Spleen (tissue), 11 donors: ENCODE measurements at regions not wholly inside any gene's neighbourhood (a gene's known extent, or its start where the extent isn't known, plus 50 kb on each side); places are given as distances from the start of the nearest gene placed in this dataset.

Source experiments
- DNase-seq: peaks from one replicate; pipeline ENCODE4 v3.0.0-alpha.2; 2020
- H3K27ac ChIP-seq, 8 donors: fragments of 200-600 bp; sonication (generic) in 7 of 8; 1 replicate in 4 of 8; 2 replicates in 4 of 8; pipeline versions ENCODE4 v1.5.0 to v1.8.0; 2016 to 2021; ENCODE audit warnings: inconsistent platforms in 4 of 8, mild to moderate bottlenecking in 4 of 8, moderate library complexity in 1 of 8
- H3K27me3 ChIP-seq, 7 donors: fragments of 200-600 bp; sonication (generic) in 6 of 7; replicated peaks in 1 of 7; 1 replicate in 4 of 7; 2 replicates in 3 of 7; pipeline versions ENCODE4 v1.5.0 to v1.8.0; 2016 to 2021; ENCODE audit warnings: inconsistent platforms in 3 of 7, mild to moderate bottlenecking in 1 of 7
- H3K36me3 ChIP-seq, 6 donors: fragments of 200-600 bp; sonication (generic) in 5 of 6; 1 replicate in 4 of 6; 2 replicates in 2 of 6; pipeline versions ENCODE4 v1.5.0 to v1.8.0; 2016 to 2021; ENCODE audit warnings: inconsistent platforms in 2 of 6
- H3K4me1 ChIP-seq, 6 donors: fragments of 200-600 bp; sonication (generic) in 5 of 6; 1 replicate in 3 of 6; 2 replicates in 3 of 6; pipeline versions ENCODE4 v1.5.0 to v1.8.0; 2016 to 2021; ENCODE audit warnings: inconsistent platforms in 3 of 6
- H3K4me3 ChIP-seq, 8 donors: fragments of 200-600 bp; sonication (generic) in 7 of 8; 1 replicate in 4 of 8; 2 replicates in 4 of 8; pipeline versions ENCODE4 v1.5.0 to v1.8.0; 2016 to 2021; ENCODE audit warnings: inconsistent platforms in 4 of 8, mild to moderate bottlenecking in 4 of 8, moderate library complexity in 2 of 8
- H3K9me3 ChIP-seq, 8 donors: fragments of 200-600 bp; sonication (generic) in 7 of 8; 1 replicate in 4 of 8; 2 replicates in 4 of 8; pipeline versions ENCODE4 v1.5.0 to v1.8.0; 2016 to 2021; ENCODE audit warnings: inconsistent platforms in 4 of 8
- POLR2A ChIP-seq, 3 donors: fragments of 450-650 bp; IDR thresholded peaks; one replicate each; pipeline ENCODE4 v1.5.1; 2017; ENCODE audit warnings: antibody characterized with exemption in 3 of 3, mild to moderate bottlenecking in 1 of 3
- POLR2AphosphoS5 ChIP-seq, 3 donors: sonication (generic); formaldehyde crosslinking; IDR thresholded peaks; one replicate each; pipeline ENCODE4 v1.5.1; 2017; ENCODE audit warnings: antibody characterized with exemption in 3 of 3
- WGBS, 5 donors: extraction: QIAGEN DNeasy Blood & Tissue Kit in 3 of 5; methylation state at CpG; one replicate each; pipeline versions ENCODE4 v1.1.5 to v1.1.7; 2013 to 2018; 5-methylcytosine and 5-hydroxymethylcytosine counted together
- intact Hi-C: fragments of 100-400 bp; cut with DNase I; formaldehyde crosslinking; loops from one replicate; pipeline ENCODE4 v1.15.0; 2023; ENCODE audit warnings: low total_unique reads
- TF ChIP-seq, protein P1 (sequence below), 11 experiments: fragments of 200-600 bp in 7 of 11; fragments of 450-650 bp in 4 of 11; sonication (generic) in 4 of 11; IDR thresholded peaks in 8 of 11; conservative IDR thresholded peaks in 3 of 11; 1 replicate in 7 of 11; 2 replicates in 4 of 11; pipeline versions ENCODE4 v1.4.0 to v1.8.0; 2016 to 2021; ENCODE audit warnings: antibody characterized with exemption in 11 of 11, inconsistent platforms in 4 of 11, mild to moderate bottlenecking in 1 of 11
- donor health status: healthy with polysubstance abuse.
- donor health status: DM: no; HTN: no; CAD: no; lungs with moderate emphysema.
- donor health status: DM: no; HTN: no; CAD: no.
- donor health status: Bipolar disorder and iron deficiency.
- donor health status: healthy.
- donor health status: DM: no; HTN: no; CAD: no.
- donor health status: DM: yes; HTN: yes; CAD: no.

DNA sequence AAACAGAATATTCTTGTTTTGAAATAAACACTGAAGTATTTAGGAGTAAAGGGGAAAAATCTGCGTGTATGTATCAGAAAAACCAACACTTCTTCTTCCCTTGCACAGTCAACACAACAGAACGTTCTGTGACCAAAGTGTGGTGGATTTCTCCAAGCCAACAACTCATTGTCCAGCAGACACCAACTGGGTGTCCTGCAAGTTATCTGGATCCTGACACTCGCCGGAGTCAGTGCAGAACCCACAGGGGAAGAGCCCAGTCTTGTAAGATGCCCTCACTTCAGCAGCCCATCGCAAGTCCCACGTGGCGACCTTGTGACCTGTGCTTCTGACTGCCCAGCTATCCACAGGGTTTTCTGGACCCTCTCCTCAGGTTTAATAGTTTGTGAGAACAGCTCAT, 630.7 kb upstream of the ZFP42 start:
- H3K4me1 ChIP-seq = no peaks in the 10 kb centered on the region
- no peak for DNase-seq
- H3K9me3 ChIP-seq = peaks cover 0 to 23% (median 3%) of the 10 kb centered on the region in 8 donors
- intact Hi-C loops = no loop called here
- no peak overlapping the region for H3K27ac ChIP-seq
- WGBS, 5 donors = 78 to 90% (median 87%) methylated on average over 7 of the region's 7 CpGs
- no peaks in the 10 kb centered on the region for H3K36me3 ChIP-seq
- TF ChIP-seq, protein P1, sequence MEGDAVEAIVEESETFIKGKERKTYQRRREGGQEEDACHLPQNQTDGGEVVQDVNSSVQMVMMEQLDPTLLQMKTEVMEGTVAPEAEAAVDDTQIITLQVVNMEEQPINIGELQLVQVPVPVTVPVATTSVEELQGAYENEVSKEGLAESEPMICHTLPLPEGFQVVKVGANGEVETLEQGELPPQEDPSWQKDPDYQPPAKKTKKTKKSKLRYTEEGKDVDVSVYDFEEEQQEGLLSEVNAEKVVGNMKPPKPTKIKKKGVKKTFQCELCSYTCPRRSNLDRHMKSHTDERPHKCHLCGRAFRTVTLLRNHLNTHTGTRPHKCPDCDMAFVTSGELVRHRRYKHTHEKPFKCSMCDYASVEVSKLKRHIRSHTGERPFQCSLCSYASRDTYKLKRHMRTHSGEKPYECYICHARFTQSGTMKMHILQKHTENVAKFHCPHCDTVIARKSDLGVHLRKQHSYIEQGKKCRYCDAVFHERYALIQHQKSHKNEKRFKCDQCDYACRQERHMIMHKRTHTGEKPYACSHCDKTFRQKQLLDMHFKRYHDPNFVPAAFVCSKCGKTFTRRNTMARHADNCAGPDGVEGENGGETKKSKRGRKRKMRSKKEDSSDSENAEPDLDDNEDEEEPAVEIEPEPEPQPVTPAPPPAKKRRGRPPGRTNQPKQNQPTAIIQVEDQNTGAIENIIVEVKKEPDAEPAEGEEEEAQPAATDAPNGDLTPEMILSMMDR (IDR thresholded peaks at IDR 0.05 in 8 of 11, conservative IDR thresholded peaks at IDR 0.05 in 3 of 11) = no peak
- no peak for TF ChIP-seq POLR2A (IDR thresholded peaks at IDR 0.05)
- TF ChIP-seq POLR2AphosphoS5 (IDR thresholded peaks at IDR 0.05) = no peak
- no peak overlapping the region for H3K4me3 ChIP-seq
- H3K27me3 ChIP-seq = no peaks in the 10 kb centered on the region

DNA sequence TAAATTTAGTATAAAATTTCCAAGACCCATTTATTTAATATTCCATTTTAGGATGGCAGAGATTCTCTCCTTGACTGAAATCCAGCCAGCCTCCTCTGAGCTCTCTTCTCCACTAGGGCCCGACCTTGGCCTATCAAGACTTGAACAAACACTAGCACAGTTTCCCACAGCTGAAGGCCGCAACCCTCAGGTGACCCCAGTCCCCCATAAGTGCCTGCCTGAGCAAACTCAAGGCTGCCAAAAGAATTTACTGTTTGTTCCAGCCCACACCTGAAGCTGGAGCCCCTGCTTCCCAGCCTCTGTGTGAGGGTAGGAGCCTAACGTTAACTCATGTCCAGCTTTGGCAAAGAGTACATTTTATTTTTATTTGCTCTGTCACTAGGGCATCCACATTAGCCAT, 629.0 kb upstream of the ZFP42 start:
- Histone ChIP-seq H3K4me3 (no peak overlapping the region), H3K27ac (no peak overlapping the region), H3K27me3 (no peaks in the 10 kb centered on the region), H3K4me1 (no peaks in the 10 kb centered on the region), H3K9me3 (peaks cover 0 to 23% (median 3%) of the 10 kb centered on the region in 8 donors), H3K36me3 (no peaks in the 10 kb centered on the region)
- no peak for DNase-seq
- TF ChIP-seq, protein P1 (IDR thresholded peaks at IDR 0.05 in 8 of 11, conservative IDR thresholded peaks at IDR 0.05 in 3 of 11) = no peak
- TF ChIP-seq POLR2A (IDR thresholded peaks at IDR 0.05) = no peak
- intact Hi-C loops = no loop called here
- 77 to 97% (median 87%) methylated on average over 3 of the region's 3 CpGs for WGBS, 5 donors

DNA sequence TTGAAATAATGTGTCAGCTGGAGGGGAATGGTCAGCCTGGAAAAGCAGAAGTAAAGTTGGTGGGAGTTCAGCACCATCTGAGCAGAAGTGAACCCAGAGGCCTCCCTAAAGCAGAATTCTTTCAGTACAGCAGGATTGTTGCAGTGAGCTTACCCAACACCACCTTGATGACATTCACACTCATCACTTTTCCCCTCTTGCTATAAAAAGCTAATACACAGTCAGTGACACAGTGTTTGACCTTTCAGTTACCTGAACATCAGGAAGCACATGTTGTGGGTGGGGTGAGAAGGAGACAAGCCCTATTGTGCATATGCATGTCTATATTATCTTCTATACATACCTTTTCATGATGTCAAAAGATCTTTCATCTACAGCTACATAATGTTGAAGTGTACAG, 624.7 kb upstream of the ZFP42 start:
- no peak for DNase-seq
- H3K36me3 ChIP-seq = no peaks in the 10 kb centered on the region
- intact Hi-C loops = no loop called here

DNA sequence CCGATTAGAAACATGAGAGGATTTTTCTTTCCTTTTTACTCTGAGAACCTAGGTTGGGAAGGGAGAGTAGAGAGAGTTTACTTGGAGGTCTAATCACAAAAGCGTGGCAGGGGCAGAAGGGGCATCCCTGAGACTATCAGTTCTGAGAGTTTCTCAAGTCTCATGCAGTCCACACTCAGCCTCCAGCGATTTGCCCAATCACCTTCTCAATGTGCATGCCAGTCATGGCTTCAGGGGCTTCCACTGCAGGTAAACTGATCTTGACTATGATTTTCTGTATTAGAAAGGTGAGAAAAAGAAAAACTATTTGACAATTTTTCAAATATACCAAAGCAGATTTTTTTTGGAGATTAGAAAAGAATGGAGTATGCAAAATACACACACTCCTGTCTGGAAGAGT, 617.1 kb upstream of the ZFP42 start:
- no peaks in the 10 kb centered on the region for H3K27me3 ChIP-seq
- WGBS, 5 donors = 66 to 79% (median 71%) methylated on average over 3 of the region's 3 CpGs
- no peak for DNase-seq
- intact Hi-C loops = no loop called here
- no peaks in the 10 kb centered on the region for H3K4me1 ChIP-seq
- no peak for TF ChIP-seq POLR2AphosphoS5 (IDR thresholded peaks at IDR 0.05)
- TF ChIP-seq, protein P1 (IDR thresholded peaks at IDR 0.05 in 8 of 11, conservative IDR thresholded peaks at IDR 0.05 in 3 of 11) = no peak
- no peak for TF ChIP-seq POLR2A (IDR thresholded peaks at IDR 0.05)
- no peak overlapping the region for H3K27ac ChIP-seq
- no peaks in the 10 kb centered on the region for H3K36me3 ChIP-seq
- H3K9me3 ChIP-seq = peaks cover 0 to 49% (median 29%) of the 10 kb centered on the region in 8 donors
- no peak overlapping the region for H3K4me3 ChIP-seq

More for the DNA sequence above, 624.7 kb upstream of the ZFP42 start:
- TF ChIP-seq, protein P1 (IDR thresholded peaks at IDR 0.05 in 8 of 11, conservative IDR thresholded peaks at IDR 0.05 in 3 of 11) = no peak
- TF ChIP-seq POLR2AphosphoS5 (IDR thresholded peaks at IDR 0.05) (no peak), POLR2A (IDR thresholded peaks at IDR 0.05) (no peak)
- Histone ChIP-seq H3K27me3 (no peaks in the 10 kb centered on the region), H3K9me3 (peaks cover 0 to 20% (median 5%) of the 10 kb centered on the region in 8 donors), H3K4me3 (no peak overlapping the region), H3K4me1 (no peaks in the 10 kb centered on the region), H3K27ac (no peak overlapping the region)
